AML-193 (cell line): ENCODE measurements at regions not wholly inside any gene's neighbourhood (a gene's known extent, or its start where the extent isn't known, plus 50 kb on each side); places are given as distances from the start of the nearest gene placed in this dataset.
"Not testable (repeated sequence)": the region's sequence is repeated elsewhere in the genome, so short reads cannot be mapped to it uniquely, and the experiment has no call there.

Experiments
- DNase-seq, 2 experiments: peaks; one replicate each; lab custom pipeline; 2025; lab: John Stamatoyannopoulos, UW

DNA sequence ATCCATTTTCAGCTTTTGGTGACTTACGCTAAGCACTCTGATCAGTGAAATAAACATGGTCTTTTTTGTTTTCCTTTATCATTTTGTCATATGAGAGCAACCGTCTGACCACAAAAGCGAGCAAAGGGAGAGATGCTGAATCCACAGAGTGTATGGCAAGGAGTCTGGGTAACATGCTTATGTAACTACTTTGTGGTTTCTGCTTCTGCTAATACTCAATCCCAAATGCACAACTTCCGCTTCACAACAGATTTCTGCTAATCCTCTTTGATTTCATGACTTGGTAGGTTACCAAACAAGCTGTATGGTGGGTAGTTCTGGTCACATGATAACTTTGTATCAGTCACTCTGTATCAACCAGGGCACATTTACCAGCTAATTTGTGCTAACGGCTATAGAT is 908.4 kb upstream of the CRIM1 start:
- DNase-seq, result peak; percentile 52 to 62

DNA sequence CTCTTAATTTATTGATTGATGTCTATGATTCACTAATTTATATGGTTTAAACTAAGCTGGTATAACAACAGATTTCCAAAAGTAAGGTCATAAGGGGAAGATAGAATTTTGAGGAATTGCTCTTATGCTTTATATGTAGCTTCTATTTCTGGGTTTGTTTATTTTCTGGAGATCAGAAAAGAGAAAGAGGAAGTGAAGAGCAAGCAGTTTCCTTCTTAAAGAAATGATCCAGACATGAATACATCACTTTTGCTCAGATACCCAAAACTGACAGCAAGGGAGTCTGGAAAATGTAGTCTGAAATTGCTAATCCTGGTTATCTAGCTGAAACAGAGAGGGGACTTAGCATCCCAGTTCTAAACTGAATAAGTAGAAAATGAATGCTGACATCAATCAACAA is 912.5 kb upstream of the CRIM1 start:
- DNase-seq, result no peak

DNA sequence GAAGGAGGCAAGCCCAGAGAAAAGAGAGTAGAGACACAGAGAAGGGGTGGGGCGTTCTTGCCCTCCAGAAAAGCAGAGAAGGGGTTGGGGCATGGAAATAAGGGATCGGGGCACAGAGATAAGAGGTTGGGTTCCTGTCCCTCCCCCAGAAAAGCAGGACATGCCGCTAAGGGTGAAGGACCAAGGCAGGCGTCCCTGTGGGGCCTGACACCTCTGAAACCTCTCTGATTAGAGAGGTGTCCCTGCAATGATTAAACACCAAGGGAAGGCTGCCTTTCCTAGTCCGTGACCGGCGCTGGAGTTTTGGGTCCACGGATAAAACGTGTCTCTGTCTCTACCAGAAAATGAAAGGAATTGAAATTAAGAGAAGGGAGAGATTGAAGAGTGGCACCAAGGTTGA is 914.0 kb upstream of the CRIM1 start:
- DNase-seq, result not testable (repeated sequence)

DNA sequence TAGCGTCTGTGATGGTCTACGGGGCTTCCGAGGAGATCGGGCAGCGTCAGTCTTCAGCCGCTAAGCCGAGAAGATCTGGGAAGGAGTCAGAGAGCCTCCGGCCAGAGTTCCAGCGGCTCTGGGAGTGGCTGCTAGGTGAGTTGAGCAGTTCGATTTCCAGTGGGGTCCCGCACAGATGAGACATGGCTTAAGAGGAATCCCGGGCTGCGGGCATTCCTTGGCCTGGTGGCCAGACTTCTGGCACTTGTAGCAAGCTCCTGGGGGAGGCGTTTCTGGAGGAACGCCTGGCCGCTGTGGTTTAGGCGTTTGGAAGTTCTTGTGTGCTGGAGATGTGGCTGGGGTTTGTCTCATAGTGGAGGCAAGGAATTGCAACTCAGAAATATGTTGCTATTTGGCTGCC is 915.3 kb upstream of the CRIM1 start:
- not testable (repeated sequence) for DNase-seq

DNA sequence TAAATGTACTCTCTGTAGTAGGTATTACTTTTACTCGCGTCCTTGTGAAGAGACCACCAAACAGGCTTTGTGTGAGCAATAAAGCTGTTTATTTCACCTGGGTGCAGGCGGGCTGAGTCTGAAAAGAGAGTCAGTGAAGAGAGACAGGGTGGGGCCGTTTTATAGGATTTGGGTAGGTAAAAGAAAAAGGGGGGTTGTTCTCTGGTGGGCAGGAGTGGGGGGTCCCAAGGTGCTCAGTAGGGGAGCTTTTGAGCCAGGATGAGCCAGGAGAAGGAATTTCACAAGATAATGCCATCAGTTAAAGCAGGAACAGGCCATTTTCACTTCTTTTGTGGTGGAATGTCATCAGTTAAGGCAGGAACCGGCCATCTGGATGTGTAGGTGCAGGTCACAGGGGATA is 918.7 kb upstream of the CRIM1 start:
- DNase-seq, result not testable (repeated sequence)

DNA sequence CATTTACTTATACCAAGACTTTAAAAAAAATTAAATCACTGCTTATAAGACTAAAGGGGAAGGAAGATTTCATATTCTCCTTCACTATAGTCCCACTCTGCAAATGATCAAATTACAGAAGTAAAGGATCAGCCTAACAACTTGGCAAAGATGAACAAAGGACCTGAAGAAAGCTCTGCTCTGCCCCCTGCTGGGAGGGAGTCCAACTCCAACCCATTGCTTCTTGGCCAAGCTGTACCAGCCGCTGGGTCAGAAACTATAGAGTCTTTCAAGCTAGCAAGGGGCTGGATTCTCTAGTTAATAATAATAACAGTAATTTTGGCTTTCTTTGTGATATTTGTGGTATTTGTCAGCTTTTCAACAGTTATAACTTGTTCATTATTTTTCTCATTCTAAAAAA is 927.0 kb upstream of the CRIM1 start:
- peak; percentile 37 to 57 for DNase-seq

DNA sequence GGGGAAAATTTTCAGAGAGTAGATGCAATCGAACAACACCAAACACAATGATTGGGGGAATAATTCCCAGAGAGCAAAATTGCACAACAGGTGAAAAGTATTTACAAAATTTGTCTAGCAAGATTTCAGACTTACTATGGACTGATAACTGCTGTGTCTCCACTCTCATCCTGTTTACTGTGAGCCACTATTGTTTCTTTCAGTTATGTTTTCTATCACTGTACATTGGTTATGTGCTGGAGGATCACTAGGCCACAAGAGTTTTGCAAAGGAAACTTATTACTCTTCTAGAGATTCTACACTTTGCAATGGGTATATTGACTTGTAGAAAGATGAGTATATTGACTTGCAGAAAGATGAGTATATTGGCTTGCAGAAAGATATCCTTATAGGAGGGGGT is 934.1 kb upstream of the CRIM1 start:
- DNase-seq, result no peak

DNA sequence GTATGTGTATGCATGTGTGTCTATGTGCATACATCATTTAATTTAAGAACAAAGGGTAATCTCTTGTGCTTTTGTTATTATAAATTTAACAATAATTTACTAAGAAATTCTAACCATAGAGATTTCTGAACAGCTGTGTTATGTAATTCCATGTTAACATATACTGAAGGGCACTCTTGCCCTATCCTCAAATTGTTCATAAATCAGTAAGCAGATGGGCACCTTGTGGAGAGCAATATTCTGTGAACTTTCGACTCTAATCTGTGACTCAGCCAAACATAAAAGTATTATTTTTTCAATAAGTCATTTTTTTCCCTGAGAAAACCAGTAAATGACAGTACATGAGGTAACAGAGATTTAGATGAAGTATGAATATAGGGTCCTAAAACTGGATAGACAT is 938.3 kb upstream of the CRIM1 start:
- DNase-seq, result no peak

DNA sequence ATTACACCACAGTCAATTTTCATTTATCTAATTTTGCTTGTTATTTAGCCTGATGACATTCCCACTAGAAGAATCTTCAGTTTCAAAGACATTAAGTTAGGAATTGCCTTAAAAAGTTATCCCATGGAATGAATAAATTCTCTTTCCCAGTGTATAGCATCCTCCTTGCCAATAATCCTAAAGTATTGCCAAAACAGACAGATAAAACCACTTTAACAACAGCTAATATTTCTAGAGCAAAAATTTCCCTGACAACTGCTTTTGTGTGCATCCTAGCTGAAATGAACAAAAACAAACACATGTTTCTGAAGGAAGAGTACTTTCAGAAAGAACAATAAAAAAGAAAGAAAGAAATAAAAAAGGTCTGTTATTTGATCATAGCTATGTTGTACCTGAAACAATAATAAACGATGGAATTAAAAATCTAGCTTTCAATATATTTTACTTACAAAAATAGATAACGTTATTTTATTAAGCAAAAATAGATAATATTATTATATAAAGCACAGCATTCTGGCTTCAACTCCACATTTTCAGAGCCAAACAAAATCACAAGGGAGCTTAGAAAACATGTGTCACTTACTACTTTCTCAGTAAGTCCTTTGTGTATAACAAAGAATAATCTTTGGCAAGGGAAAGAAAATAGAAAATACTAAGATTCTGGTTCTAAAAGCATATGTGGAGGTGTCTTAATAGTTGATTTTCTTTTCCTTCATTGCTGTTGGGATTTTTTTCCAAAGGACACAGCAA is 939.0 kb upstream of the CRIM1 start:
- no peak for DNase-seq

DNA sequence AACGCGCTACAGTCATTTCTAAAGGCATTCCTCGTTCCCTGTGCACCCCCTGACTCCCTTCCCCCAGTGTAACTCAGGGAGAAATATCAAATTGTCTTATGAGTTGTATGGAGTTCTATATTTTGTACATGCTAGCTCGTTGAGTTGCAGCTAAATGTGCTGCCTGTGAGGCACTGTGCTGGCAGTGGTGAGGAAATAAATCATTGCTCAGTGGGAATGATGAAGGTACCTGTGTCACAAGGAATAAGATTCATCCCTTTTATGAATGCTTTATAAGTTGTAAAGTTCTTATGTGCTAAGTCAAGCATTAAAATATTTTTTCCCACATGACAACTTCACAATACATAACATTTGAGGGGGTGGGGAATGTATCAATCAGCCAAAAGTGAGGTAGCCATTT is 939.6 kb upstream of the CRIM1 start:
- DNase-seq, result no peak

DNA sequence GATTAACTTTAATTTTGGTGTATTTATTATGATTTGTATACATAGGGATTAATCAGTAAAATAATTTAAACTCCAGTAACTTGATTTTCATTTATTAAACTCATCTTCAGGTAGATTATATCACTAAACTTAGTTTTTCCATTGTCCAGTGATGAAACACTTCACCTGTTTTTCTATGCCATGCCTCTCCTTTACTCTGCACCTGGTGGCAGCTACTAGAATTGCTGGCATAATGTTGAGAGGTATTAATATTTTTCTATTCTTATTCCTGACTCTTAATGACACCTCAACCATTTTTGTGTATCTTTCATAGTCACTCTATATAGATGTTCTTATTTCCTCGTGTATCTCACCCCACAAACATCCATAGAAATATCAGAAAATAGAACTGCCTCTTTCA is 940.3 kb upstream of the CRIM1 start:
- no peak for DNase-seq

DNA sequence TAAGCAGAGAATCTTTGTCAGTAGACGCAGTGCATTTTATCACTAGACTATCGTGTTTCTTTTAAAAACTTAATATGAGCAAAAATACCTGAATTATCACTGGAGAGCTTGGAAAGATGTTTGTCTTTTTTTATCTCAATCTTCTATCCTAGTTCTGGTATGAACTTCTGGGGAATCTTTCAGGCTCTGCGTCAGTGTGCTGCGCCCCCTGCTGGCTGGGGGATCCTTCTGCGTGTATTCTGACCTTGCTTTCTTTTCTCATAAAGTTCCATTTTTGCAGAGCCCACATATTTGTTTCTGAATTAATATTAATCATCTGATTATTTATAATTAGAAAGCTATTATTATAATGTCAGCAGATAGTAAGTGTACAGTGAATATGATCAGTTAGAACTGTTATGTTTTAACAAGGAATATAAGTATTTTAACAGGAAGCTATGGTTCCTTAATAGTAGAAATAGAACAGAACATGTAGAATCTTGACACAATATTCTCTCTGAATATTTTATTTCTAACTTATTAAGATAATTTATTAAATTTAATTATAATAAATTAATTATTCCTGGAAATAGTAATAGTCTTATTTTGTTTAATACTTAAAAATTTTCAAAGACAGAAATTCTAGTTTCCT is 945.0 kb upstream of the CRIM1 start:
- peak; percentile 24 to 42 for DNase-seq

DNA sequence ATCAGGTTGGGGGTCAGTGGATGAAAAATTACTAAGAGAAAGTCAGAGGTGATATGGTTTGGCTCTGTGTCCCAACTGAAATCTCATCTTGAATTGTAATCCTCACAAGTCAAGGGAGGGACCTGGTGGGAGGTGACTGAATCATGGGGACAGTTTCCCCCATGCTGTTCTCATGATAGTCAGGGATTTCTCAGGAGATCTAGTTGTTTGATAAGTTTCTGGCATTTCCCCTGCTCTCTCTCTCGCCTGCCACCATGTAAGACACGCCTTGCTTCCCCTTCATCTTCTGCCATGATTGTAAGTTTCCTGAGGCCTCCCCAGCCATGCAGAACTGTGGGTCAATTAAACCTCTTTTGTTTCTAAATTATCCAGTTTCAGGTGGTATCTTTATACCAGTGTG is 945.8 kb upstream of the CRIM1 start:
- DNase-seq, result no peak

DNA sequence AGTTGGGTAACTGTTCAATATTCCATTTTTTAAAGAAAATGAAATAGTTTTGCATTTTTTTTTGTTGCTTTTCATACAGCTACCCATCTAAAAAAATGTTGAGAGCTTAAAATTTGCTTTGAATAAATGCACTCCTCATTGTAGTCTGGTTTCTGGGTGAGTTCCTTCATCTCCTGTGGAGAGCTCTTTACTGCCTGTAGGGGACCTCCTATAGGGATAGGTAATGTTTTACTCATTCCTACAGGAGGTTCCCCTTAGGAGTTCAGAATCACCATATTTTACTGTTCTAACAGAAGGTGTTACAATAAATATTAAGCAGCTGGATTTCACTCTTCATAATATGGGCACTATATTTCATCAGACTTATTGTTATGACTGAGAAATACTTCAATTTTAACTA is 947.3 kb upstream of the CRIM1 start:
- DNase-seq, result no peak

DNA sequence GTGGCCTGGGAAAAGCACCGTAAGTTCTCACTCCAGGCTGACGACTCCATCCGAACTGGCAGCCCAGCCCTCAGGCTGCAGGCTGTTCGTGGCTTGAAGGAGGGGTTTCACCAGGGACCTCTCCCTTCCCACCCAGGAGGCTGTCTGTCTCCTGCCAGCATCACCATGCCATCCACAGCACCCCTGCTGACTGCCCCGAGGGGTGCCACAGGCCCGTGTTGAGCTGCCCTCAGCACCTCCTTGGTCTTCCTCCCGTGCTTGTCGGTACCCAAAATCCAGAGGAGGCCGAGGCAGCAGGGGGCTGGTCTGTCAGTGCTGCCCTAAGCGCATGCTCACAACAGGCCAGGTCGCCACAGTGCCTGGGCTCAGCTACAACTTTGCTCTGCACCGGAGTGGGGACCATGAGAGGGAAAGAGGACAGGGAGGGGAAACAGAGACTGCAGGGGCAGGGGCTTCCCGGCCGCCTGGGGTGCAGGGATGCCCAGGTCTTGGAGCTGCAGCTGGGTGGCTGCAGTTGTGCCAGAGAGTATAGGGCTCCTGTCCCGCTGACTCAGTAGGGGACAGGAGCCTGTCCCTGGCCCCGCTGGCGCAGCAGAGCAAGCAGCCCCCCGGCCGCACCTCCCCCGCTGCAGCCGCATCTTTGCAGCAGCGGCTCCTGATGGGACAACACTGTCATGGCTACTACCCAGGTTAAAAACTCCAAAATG is 963.7 kb upstream of the CRIM1 start:
- no peak for DNase-seq

DNA sequence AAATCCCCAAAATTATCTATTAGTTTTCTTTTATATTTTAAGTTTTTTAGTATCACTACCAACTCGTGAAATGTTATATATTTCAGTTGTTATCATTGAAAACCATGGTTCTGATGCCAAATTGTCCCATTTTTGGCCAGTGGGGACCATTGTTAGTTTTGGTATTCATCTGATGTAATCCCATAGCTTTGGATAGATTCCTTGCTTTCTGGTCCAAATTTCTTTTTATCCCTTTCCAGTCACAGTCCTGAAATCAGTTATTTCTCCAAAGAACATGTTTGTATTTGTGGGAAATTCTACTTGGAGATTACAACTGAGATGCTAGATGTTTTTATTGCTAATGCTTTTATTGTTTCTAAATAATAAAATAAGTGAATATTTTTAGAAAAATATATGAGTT is 976.8 kb upstream of the CRIM1 start:
- DNase-seq, result no peak

DNA sequence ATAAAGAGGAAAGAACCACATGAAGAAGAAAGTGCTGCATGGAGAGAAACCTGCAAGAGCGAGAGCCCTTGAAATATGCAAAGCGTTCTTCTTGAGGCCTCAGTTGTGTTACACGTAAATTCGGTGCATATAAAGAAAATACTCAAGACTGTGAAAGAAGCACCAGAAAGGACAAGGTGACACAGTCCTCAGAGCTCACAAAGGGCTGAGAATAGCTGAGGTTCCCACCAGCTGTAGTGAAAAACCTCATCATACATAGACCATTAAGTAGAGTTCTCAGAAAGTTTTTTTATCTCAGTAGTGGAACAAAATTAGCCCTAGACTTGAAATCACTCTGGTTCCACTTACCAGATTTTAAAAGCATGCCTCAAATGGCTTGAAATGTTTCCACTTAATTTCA is 980.7 kb upstream of the CRIM1 start:
- no peak for DNase-seq

DNA sequence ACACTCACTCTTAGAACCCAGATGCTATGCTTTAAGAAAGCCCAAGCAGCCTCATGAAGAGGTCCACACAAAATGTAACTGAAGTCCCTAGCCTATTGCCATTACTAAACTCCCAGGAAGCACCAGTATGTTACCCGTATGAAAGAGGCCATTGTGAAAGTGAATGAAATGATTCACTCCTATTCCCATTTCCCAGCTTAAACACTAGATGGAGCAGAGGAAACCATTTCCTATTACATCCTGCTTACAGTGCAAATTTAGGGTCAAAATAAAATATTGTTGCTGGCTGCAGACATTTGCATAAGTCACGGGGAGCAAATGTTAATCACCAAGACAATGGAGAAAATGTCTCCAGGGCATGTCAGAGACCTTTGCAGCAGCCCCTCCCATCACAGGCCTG is 989.7 kb upstream of the CRIM1 start:
- no peak for DNase-seq

DNA sequence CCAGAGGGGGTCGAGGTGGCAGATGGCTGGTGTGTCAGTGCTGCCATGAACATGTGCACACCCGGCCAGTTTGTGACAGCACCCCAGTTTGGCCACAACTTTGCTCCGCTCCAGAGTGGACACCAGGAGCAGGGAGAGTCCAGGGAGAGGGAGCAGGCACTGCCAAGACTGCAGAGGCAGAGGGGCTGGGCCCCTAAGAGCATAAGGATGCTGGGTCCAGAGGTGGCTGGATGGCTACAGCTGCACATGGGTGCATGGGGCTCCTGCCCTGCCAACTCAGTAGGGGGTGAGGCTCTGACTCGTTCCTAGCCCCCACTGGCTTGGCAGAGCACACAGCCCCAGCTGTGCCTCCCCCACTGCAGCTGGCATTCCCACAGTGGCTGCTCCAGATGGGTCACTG is 999.2 kb upstream of the CRIM1 start:
- no peak for DNase-seq

DNA sequence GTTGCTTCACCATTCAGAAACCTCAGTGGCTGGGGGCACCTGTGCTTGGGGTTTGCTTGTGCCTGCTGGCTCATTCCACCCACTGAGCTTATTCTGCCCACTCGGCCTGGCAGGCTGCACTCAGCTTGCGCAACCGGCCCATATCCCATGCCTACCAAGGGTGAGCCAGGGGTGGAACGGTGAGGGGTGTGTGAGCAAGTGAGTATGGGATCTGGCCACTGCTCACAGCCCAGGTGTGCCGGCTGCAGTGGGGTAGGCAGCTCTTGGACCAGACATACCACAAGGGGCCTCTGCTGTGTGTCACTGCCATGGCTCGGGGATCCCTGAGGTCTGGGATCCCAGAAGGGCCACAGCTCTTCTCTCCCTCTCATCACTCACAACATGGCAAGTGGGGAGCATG is 1000.5 kb upstream of the CRIM1 start:
- DNase-seq, result no peak

DNA sequence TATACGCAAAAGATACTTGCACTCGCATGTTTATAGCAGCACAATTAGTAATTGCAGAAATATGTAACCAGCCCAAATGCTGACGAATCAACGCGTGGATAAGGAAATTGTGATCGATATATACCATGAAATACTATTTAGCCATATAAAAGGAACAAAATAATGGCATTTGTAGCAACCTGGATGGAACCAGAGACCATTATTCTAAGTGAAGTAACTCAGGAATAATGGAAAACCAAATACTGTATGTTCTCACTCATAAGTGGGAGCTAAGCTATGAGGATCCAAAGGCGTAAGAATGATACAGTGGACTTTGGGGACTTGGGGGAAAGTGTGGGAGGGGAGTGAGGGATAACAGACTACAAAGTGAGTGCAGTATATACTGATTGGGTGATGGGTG is 1008.0 kb upstream of the CRIM1 start:
- DNase-seq, result no peak

DNA sequence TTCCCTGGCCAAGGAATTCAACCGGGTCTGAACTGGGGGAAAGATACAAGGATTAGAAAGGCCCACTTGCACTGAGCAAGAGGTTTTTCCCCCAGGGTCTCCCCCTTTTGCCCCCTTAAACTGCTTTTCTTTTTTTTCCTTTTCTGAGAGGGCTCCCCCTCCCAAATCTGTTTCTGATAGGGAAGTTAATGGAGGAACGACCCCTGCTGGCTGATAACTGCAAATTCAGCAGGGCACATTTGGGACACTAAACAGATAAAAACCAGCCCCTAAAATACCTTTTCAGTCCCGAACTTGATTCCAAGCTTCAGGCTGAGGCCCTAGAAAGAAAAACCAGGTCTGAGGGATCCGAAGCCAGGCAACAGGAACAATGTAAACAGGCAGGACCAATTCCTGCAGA is 1012.4 kb upstream of the CRIM1 start:
- peak; percentile 2 for DNase-seq

DNA sequence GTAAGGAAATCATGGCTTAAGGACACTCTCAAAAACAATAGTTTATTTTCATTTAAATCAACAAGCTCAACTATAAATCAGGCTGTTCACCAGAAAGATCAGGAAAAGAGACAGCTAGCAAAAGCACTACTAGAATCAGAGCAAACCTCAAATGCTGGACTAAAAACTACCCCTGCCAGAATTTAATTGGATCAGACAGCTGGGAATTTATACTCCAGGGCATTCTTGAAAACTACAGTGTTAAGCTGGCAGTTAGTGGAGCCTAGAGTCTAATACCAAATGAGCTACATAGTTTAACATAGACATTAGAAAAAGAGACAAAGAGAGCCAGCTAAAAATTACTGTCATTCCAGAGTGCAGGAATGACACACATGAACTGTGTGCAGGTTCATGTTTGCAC is 1016.4 kb upstream of the CRIM1 start:
- DNase-seq, result no peak
